ENCODE measurements at regions not wholly inside any gene's neighbourhood (a gene's known extent, or its start where the extent isn't known, plus 50 kb on each side); places are given as distances from the start of the nearest gene placed in this dataset.

DNA sequence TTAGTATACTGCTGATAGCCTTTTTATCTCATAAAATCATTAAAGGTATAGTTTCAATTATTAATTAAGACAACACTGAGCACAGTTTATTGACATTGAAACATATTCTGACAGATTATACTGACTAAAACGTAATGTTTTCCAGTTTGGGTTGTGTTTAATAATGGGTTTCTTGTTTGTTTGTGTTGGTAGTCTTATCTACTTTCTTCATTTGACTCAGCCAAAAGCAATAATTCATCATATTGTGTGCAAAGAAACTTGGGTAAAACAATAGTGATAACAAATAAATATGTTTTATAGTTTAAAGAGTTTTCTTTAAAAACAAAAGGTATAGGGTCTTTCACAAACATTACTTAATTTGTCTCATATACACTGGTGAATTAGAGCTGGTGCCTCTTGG is 629.2 kb upstream of the AGTR1 start:
- no peak for TF ChIP-seq POLR2A (IDR thresholded peaks at IDR 0.05; ENCODE audit: low read depth)
- TF ChIP-seq, protein P1, sequence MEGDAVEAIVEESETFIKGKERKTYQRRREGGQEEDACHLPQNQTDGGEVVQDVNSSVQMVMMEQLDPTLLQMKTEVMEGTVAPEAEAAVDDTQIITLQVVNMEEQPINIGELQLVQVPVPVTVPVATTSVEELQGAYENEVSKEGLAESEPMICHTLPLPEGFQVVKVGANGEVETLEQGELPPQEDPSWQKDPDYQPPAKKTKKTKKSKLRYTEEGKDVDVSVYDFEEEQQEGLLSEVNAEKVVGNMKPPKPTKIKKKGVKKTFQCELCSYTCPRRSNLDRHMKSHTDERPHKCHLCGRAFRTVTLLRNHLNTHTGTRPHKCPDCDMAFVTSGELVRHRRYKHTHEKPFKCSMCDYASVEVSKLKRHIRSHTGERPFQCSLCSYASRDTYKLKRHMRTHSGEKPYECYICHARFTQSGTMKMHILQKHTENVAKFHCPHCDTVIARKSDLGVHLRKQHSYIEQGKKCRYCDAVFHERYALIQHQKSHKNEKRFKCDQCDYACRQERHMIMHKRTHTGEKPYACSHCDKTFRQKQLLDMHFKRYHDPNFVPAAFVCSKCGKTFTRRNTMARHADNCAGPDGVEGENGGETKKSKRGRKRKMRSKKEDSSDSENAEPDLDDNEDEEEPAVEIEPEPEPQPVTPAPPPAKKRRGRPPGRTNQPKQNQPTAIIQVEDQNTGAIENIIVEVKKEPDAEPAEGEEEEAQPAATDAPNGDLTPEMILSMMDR (IDR thresholded peaks at IDR 0.05): no peak
- no peak for TF ChIP-seq EP300 (IDR thresholded peaks at IDR 0.05)
- no peak for TF ChIP-seq POLR2AphosphoS5 (IDR thresholded peaks at IDR 0.05)
